ENCODE measurements at regions not wholly inside any gene's neighbourhood (a gene's known extent, or its start where the extent isn't known, plus 50 kb on each side); places are given as distances from the start of the nearest gene placed in this dataset.
"Not testable (repeated sequence)": the region's sequence is repeated elsewhere in the genome, so short reads cannot be mapped to it uniquely, and the experiment has no call there.

DNA sequence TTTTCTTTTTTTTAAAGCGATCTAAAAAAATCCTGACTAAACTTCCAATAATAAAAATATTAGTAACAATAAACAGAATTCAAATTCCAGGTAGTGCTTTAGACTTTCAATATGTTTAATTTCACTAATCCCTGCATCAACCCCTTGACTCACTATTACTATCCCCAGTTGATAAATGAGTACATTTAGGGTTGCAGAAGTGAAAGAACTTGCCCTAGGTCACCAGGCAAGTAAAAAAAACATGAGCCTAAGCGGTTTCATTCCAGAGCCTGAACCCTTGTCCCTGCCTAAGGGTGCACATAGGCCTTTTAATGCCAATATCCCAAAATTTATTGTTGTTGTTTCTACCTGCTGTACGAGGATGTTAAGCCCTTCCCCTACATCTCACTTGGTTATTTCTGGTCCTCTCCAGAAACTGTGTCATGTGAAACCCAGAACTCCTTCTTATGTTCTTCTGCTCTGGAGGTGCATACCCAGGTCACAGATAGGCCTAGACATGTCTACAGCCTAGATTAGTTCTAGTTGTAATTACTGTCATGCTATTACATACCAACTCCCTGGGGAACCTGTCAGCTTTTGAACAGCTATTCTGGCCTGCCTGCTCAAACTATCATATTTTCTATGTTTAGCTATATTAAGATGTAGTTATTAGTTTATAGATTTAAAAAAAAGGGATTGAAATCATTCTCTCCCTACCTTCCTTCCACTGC lies 244.5 kb upstream of the PITX2 start:
- Histone ChIP-seq H3K9me3 (ENCODE audit: insufficient read depth, low read length) (no peaks in the 10 kb centered on the region), H3K27me3 (ENCODE audit: insufficient read depth, insufficient read length) (no peaks in the 10 kb centered on the region), H3K9ac (ENCODE audit: insufficient read length, low read depth) (no peak overlapping the region), H3K36me3 (ENCODE audit: insufficient read depth, insufficient read length, low read length) (no peaks in the 10 kb centered on the region), H3K4me1 (ENCODE audit: insufficient read depth, insufficient read length) (no peaks in the 10 kb centered on the region), H3K4me3 (ENCODE audit: insufficient read length, low read depth) (no peak overlapping the region)
- TF ChIP-seq SUZ12 (IDR thresholded peaks at IDR 0.05; ENCODE audit: extremely low read depth, insufficient read depth, insufficient read length) (no peak), YY1 (IDR thresholded peaks at IDR 0.05; ENCODE audit: insufficient read depth, insufficient read length) (no peak), ZNF274 (IDR thresholded peaks at IDR 0.05; ENCODE audit: low read depth, low read length) (no peak)
- no peak for DNase-seq (ENCODE audit: low read depth, low spot score)

DNA sequence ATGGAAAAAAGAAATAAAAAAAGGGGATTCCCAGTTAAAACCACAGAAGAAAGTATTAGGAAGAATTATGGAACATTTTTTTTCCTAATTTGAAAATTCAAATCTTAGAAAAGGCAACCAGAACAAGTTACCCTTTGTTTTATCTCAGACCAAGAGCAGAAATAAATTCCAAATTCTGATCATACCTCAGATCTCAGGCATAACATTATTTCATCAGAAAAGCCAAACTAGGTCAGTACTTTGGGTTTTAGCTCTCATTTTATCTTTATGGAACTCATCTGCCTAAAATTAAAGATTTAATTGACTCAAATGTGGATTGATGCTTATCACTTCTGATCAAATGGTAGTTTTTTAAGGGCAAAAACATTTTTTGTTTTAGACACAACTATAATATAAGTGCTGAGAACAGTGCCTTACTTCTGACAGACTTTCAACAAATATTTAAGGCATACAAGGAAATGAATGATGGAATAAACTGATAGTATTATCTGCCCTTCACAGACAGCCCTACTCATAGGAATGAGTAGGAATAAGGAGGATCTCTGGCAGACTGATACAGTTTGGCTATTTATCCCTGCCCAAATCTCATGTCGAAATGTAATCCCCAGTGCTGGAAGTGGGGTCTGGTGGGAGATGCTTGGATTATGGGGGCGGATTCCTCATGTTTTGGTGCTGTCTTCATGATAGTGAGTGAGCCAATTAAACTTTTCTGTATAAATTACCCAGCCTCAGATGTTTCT lies 245.3 kb upstream of the PITX2 start:
- Histone ChIP-seq H3K36me3 (ENCODE audit: insufficient read depth, insufficient read length, low read length) (no peaks in the 10 kb centered on the region), H3K9me3 (ENCODE audit: insufficient read depth, low read length) (no peaks in the 10 kb centered on the region), H3K9ac (ENCODE audit: insufficient read length, low read depth) (no peak overlapping the region), H3K4me3 (ENCODE audit: insufficient read length, low read depth) (no peak overlapping the region), H3K27me3 (ENCODE audit: insufficient read depth, insufficient read length) (no peaks in the 10 kb centered on the region), H3K4me1 (ENCODE audit: insufficient read depth, insufficient read length) (no peaks in the 10 kb centered on the region)
- TF ChIP-seq ZNF274 (IDR thresholded peaks at IDR 0.05; ENCODE audit: low read depth, low read length) (no peak), SUZ12 (IDR thresholded peaks at IDR 0.05; ENCODE audit: extremely low read depth, insufficient read depth, insufficient read length) (no peak)
- DNase-seq (ENCODE audit: low read depth, low spot score) = no peak

DNA sequence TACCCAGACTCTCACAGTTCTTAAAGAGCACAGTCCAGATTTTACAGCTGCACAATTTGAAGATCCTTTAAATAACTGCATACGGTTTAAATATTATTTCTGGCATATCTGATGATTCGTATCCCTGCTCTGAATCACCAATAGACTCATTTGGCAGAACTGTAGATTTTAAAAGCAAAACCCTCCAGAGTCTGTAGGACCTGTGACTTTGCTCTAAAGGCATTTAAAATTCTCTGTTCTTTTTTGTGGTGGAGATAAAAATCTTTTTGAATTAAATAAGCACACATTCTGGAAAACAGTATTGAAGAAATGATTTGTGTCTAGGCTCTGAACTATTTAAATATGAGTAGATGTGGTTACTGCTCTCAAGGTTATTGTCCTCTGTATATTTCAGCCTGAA lies 246.2 kb upstream of the PITX2 start:
- no peaks in the 10 kb centered on the region for H3K4me1 ChIP-seq (ENCODE audit: insufficient read depth, insufficient read length)
- TF ChIP-seq SUZ12 (IDR thresholded peaks at IDR 0.05; ENCODE audit: extremely low read depth, insufficient read depth, insufficient read length) (no peak), YY1 (IDR thresholded peaks at IDR 0.05; ENCODE audit: insufficient read depth, insufficient read length) (no peak), ZNF274 (IDR thresholded peaks at IDR 0.05; ENCODE audit: low read depth, low read length) (no peak)
- no peak overlapping the region for H3K4me3 ChIP-seq (ENCODE audit: insufficient read length, low read depth)
- H3K9ac ChIP-seq (ENCODE audit: insufficient read length, low read depth) = no peak overlapping the region
- no peaks in the 10 kb centered on the region for H3K27me3 ChIP-seq (ENCODE audit: insufficient read depth, insufficient read length)
- H3K9me3 ChIP-seq (ENCODE audit: insufficient read depth, low read length) = no peaks in the 10 kb centered on the region
- no peaks in the 10 kb centered on the region for H3K36me3 ChIP-seq (ENCODE audit: insufficient read depth, insufficient read length, low read length)
- DNase-seq (ENCODE audit: low read depth, low spot score) = no peak

DNA sequence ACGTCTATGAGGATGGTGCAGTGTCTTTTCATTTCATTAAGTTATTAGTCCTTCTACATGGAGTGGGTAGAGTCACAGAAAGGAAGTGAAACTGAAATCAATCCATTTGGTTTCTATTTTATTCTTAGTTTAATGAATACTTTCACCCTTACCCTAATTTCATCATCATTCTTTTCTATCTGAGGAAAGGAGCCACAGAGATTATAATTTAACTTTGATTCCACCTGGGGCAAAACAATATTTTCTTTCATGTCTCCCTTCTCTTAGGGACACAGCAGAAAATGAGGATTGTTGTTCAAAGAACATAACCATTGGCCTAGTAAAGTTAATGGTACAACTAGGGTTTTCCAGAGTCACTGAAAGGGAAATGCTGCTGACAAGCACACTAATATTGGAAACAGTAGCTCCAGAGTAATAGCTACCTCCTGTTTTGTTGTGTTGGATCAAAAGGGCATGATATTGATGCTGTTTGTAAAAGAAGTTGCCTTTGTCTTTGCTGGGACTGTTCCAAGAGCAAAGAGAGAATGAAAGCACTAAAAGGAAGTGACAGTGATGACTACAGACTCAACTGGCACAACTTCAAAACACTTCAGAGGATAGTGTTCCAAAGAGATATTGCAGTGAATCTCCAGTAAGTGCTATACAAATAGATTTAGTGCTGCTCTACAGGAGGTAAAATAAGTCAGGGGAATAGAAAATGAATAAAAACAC lies 247.1 kb upstream of the PITX2 start:
- no peak for TF ChIP-seq SUZ12 (IDR thresholded peaks at IDR 0.05; ENCODE audit: extremely low read depth, insufficient read depth, insufficient read length)
- no peak for TF ChIP-seq YY1 (IDR thresholded peaks at IDR 0.05; ENCODE audit: insufficient read depth, insufficient read length)
- no peak for TF ChIP-seq ZNF274 (IDR thresholded peaks at IDR 0.05; ENCODE audit: low read depth, low read length)
- Histone ChIP-seq H3K27me3 (ENCODE audit: insufficient read depth, insufficient read length) (no peaks in the 10 kb centered on the region), H3K4me1 (ENCODE audit: insufficient read depth, insufficient read length) (no peaks in the 10 kb centered on the region), H3K4me3 (ENCODE audit: insufficient read length, low read depth) (no peak overlapping the region), H3K9me3 (ENCODE audit: insufficient read depth, low read length) (no peaks in the 10 kb centered on the region), H3K36me3 (ENCODE audit: insufficient read depth, insufficient read length, low read length) (no peaks in the 10 kb centered on the region), H3K9ac (ENCODE audit: insufficient read length, low read depth) (no peak overlapping the region)
- no peak for DNase-seq (ENCODE audit: low read depth, low spot score)

DNA sequence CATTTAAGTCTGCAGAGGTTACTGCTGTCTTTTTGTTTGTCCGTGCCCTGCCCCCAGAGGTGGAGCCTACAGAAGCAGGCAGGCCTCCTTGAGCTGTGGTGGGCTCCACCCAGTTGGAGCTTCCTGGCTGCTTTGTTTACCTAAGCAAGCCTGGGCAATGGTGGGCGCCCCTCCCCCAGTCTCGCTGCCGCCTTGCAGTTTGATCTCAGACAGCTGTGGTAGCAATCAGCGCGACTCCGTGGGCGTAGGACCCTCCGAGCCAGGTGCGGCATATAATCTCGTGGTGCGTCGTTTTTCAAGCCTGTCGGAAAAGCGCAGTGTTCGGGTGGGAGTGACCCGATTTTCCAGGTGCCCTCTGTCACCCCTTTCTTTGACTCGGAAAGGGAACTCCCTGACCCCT lies 253.3 kb upstream of the PITX2 start:
- peak overlapping the region; percentile 24 for H3K4me3 ChIP-seq (ENCODE audit: insufficient read length, low read depth)
- not testable (repeated sequence) for H3K27me3 ChIP-seq (ENCODE audit: insufficient read depth, insufficient read length); H3K9ac ChIP-seq (ENCODE audit: insufficient read length, low read depth); H3K36me3 ChIP-seq (ENCODE audit: insufficient read depth, insufficient read length, low read length); H3K9me3 ChIP-seq (ENCODE audit: insufficient read depth, low read length); DNase-seq (ENCODE audit: low read depth, low spot score); H3K4me1 ChIP-seq (ENCODE audit: insufficient read depth, insufficient read length)

DNA sequence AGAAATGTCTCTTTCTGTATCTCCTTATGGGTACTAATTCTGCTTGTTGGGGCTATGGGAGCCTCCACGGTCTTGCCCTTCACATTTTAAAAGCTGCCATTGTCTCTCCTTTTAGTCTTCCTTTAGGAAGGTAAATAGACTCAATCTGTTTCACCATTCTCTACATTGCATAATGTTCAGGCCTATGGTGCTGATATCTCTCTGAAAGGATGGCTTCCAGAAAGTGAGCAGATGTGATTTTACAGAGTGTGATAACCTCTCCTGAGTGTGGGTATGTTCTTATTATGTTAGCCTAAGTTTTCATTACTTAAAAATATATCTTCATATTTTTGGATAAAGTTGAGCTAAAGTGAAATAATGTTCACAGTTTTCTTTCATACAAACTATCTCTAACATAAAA lies 254.0 kb upstream of the PITX2 start:
- Histone ChIP-seq H3K4me3 (ENCODE audit: insufficient read length, low read depth) (peak overlapping the region; percentile 26), H3K27me3 (ENCODE audit: insufficient read depth, insufficient read length) (no peaks in the 10 kb centered on the region), H3K9me3 (ENCODE audit: insufficient read depth, low read length) (no peaks in the 10 kb centered on the region), H3K9ac (ENCODE audit: insufficient read length, low read depth) (no peak overlapping the region), H3K4me1 (ENCODE audit: insufficient read depth, insufficient read length) (no peaks in the 10 kb centered on the region), H3K36me3 (ENCODE audit: insufficient read depth, insufficient read length, low read length) (no peaks in the 10 kb centered on the region)
- no peak for TF ChIP-seq ZNF274 (IDR thresholded peaks at IDR 0.05; ENCODE audit: low read depth, low read length)
- TF ChIP-seq YY1 (IDR thresholded peaks at IDR 0.05; ENCODE audit: insufficient read depth, insufficient read length) = no peak
- no peak for TF ChIP-seq SUZ12 (IDR thresholded peaks at IDR 0.05; ENCODE audit: extremely low read depth, insufficient read depth, insufficient read length)
- no peak for DNase-seq (ENCODE audit: low read depth, low spot score)

DNA sequence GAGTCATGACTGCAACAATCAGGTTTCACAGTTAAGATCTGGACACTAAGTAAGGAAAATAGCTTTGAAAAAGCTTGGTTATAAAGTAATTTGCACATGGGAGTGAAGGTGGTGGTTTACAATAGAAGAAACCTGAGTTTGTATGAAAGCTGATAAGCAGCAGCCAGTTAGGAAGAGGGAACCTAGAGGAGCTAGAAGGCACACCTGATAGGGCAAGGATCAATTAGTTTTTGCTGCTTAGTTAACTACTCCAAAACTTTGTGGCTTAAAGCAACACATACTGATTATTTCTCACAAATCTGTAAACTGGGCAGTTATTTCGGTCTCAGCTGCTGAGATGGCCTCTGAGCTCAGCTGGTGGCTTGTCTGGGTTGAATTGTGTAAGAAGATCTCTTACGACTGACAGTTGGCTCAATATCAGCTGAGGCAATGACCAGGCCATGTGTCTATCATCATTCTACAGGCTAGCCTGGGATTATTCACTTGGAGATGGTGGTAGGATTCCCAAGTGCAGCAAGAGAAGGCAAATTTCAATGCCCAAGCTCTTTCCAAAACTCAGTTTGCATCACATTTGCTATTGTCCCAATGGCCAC lies 255.0 kb upstream of the PITX2 start:
- no peaks in the 10 kb centered on the region for H3K9me3 ChIP-seq (ENCODE audit: insufficient read depth, low read length)

More for the DNA sequence above, 255.0 kb upstream of the PITX2 start:
- no peak for DNase-seq (ENCODE audit: low read depth, low spot score)
- no peaks in the 10 kb centered on the region for H3K4me1 ChIP-seq (ENCODE audit: insufficient read depth, insufficient read length)
- TF ChIP-seq YY1 (IDR thresholded peaks at IDR 0.05; ENCODE audit: insufficient read depth, insufficient read length) (no peak), ZNF274 (IDR thresholded peaks at IDR 0.05; ENCODE audit: low read depth, low read length) (no peak), SUZ12 (IDR thresholded peaks at IDR 0.05; ENCODE audit: extremely low read depth, insufficient read depth, insufficient read length) (no peak)
- no peak overlapping the region for H3K9ac ChIP-seq (ENCODE audit: insufficient read length, low read depth)
- H3K36me3 ChIP-seq (ENCODE audit: insufficient read depth, insufficient read length, low read length) = no peaks in the 10 kb centered on the region
- H3K4me3 ChIP-seq (ENCODE audit: insufficient read length, low read depth) = no peak overlapping the region
- no peaks in the 10 kb centered on the region for H3K27me3 ChIP-seq (ENCODE audit: insufficient read depth, insufficient read length)

Measured in NT2/D1 (cell line).